ENCODE measurements at regions not wholly inside any gene's neighbourhood (a gene's known extent, or its start where the extent isn't known, plus 50 kb on each side); places are given as distances from the start of the nearest gene placed in this dataset.

DNA sequence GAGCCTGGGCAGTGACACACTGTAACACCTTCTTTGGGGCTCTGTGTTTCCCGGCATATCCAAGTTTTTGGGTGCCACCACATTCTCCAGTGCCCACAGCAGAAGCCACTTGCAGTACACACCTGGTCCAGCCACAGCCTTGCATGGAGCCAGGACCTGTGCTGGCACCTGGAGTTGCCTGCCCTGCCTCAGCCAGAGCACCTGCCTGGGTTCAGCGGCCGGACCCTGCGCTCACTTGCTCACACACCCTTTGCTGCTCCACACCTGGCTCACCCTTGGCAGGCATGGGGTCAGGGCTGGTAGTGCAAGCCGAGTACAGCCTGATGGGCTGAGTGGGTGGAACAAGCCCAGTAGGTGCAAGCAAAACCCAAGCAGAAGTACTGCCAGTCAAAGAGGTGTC is 1511.1 kb downstream of the TECRL start:
- H3K27ac Mint-ChIP-seq: no peak overlapping the region
- peaks cover 4% of the 10 kb centered on the region for H3K27me3 Mint-ChIP-seq
- H3K4me1 Mint-ChIP-seq (ENCODE audit: unreplicated experiment): no peaks in the 10 kb centered on the region
- no peaks in the 10 kb centered on the region for H3K9me3 Mint-ChIP-seq
- no peaks in the 10 kb centered on the region for H3K36me3 Mint-ChIP-seq
- H3K4me3 Mint-ChIP-seq: no peak overlapping the region
- TF ChIP-seq, protein P1, sequence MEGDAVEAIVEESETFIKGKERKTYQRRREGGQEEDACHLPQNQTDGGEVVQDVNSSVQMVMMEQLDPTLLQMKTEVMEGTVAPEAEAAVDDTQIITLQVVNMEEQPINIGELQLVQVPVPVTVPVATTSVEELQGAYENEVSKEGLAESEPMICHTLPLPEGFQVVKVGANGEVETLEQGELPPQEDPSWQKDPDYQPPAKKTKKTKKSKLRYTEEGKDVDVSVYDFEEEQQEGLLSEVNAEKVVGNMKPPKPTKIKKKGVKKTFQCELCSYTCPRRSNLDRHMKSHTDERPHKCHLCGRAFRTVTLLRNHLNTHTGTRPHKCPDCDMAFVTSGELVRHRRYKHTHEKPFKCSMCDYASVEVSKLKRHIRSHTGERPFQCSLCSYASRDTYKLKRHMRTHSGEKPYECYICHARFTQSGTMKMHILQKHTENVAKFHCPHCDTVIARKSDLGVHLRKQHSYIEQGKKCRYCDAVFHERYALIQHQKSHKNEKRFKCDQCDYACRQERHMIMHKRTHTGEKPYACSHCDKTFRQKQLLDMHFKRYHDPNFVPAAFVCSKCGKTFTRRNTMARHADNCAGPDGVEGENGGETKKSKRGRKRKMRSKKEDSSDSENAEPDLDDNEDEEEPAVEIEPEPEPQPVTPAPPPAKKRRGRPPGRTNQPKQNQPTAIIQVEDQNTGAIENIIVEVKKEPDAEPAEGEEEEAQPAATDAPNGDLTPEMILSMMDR (conservative IDR thresholded peaks at IDR 0.05): no peak
- DNase-seq (ENCODE audit: extremely low spot score, unreplicated experiment): no peak

DNA sequence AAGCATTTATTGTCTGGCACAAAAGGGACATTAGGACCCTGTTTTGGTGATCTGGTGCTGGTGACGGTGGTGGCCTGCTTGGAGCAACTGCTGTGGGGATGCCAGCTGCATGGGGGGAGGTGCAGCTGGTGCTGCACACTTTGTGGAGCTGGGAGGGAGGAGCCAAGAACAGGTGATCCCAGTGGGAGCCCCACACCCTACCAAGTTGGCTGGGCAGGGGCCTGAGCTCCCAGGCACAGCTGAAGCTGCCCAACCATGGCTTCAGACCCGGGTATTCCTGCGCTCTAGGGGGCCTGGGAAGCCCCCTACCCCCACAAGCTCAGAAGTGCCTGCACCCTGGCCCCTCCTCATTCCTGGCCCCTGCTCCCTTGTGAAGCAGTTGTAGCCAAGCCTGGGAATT is 1512.5 kb downstream of the TECRL start:
- no peaks in the 10 kb centered on the region for H3K36me3 Mint-ChIP-seq
- no peak overlapping the region for H3K4me3 Mint-ChIP-seq
- TF ChIP-seq, protein P1 (conservative IDR thresholded peaks at IDR 0.05): no peak
- DNase-seq (ENCODE audit: extremely low spot score, unreplicated experiment): no peak
- no peak overlapping the region for H3K27ac Mint-ChIP-seq
- H3K4me1 Mint-ChIP-seq (ENCODE audit: unreplicated experiment): no peaks in the 10 kb centered on the region
- H3K27me3 Mint-ChIP-seq: peaks cover 4% of the 10 kb centered on the region
- no peaks in the 10 kb centered on the region for H3K9me3 Mint-ChIP-seq

DNA sequence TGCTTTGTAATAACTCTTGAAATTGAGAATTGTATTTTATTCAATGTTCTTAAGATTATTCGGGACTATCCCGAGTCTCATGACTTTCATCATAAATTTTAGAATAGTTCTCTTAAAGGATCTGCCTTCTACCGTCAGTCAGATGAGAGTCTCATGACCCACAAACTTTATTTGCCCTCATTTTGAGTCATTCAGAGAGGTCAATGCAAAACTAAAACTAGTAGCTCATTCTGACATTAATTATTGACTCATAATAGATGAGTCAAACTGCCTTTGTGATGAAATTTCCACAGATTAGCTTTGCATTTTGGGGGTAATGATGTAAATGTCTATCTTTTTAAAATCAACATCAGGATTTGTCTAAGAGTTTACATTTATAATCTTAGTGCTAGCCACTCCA is 1527.3 kb downstream of the TECRL start:
- H3K27me3 Mint-ChIP-seq: peaks cover 3% of the 10 kb centered on the region
- no peaks in the 10 kb centered on the region for H3K9me3 Mint-ChIP-seq
- H3K36me3 Mint-ChIP-seq: no peaks in the 10 kb centered on the region
- no peaks in the 10 kb centered on the region for H3K4me1 Mint-ChIP-seq (ENCODE audit: unreplicated experiment)
- no peak overlapping the region for H3K4me3 Mint-ChIP-seq
- no peak overlapping the region for H3K27ac Mint-ChIP-seq
- no peak for DNase-seq (ENCODE audit: extremely low spot score, unreplicated experiment)
- TF ChIP-seq, protein P1 (conservative IDR thresholded peaks at IDR 0.05): no peak

DNA sequence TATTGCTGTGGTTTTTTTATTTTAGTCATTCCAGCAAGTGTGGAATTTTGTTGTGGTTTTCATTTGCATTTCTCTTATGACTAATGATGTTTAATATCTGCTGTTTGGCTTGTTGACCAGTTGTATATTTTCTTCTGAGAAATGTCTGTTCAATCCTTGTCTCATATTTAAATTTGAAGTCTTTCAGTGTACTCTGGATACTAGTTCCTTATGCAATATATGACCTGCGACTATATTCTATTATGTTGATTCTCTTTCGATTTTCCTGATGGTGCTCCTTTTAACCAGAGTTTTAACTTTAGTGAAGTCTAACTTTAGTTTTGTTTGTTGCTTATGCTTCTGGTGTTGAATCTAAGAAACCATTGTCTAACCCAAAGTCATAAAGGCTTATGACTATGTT is 1528.0 kb downstream of the TECRL start:
- H3K36me3 Mint-ChIP-seq: no peaks in the 10 kb centered on the region
- no peak for DNase-seq (ENCODE audit: extremely low spot score, unreplicated experiment)
- H3K4me1 Mint-ChIP-seq (ENCODE audit: unreplicated experiment): no peaks in the 10 kb centered on the region
- TF ChIP-seq, protein P1 (conservative IDR thresholded peaks at IDR 0.05): no peak
- H3K4me3 Mint-ChIP-seq: no peak overlapping the region
- no peaks in the 10 kb centered on the region for H3K9me3 Mint-ChIP-seq
- H3K27me3 Mint-ChIP-seq: peaks cover 3% of the 10 kb centered on the region
- H3K27ac Mint-ChIP-seq: no peak overlapping the region

DNA sequence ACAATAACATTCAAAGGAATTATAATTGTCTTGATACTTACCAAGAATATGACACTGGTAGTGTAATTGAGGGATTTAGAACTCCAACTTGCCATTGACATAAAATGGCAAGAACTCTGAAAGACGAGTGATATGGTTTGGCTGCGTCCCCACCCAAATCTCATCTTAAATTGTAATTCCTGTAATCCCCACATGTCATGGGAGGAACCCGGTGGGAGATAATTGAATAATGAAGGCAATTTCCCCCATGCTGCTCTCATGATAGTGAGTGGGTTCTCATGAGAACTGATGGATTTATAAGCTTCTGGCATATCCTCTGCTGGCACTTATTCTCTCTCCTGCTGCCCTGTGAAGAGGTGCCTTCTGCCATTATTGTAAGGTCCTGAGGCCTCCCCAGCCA is 1536.4 kb downstream of the TECRL start:
- no peaks in the 10 kb centered on the region for H3K9me3 Mint-ChIP-seq
- TF ChIP-seq, protein P1 (conservative IDR thresholded peaks at IDR 0.05): no peak
- no peak overlapping the region for H3K4me3 Mint-ChIP-seq
- H3K27me3 Mint-ChIP-seq: no peaks in the 10 kb centered on the region
- DNase-seq (ENCODE audit: extremely low spot score, unreplicated experiment): no peak
- H3K4me1 Mint-ChIP-seq (ENCODE audit: unreplicated experiment): no peaks in the 10 kb centered on the region
- H3K36me3 Mint-ChIP-seq: no peaks in the 10 kb centered on the region
- no peak overlapping the region for H3K27ac Mint-ChIP-seq

GRCh38 chr4:62871078-62871477 is 1538.2 kb downstream of the TECRL start:
- Mint-ChIP-seq H3K36me3 (no peaks in the 10 kb centered on the region), H3K9me3 (no peaks in the 10 kb centered on the region), H3K4me3 (no peak overlapping the region), H3K27me3 (no peaks in the 10 kb centered on the region), H3K27ac (no peak overlapping the region), H3K4me1 (ENCODE audit: unreplicated experiment) (no peaks in the 10 kb centered on the region)
- DNase-seq (ENCODE audit: extremely low spot score, unreplicated experiment): no peak
- TF ChIP-seq, protein P1 (conservative IDR thresholded peaks at IDR 0.05): no peak
